IMR-90 (cell line): ENCODE measurements at regions not wholly inside any gene's neighbourhood (a gene's known extent, or its start where the extent isn't known, plus 50 kb on each side); places are given as distances from the start of the nearest gene placed in this dataset.

Experiments used
- ATAC-seq: fragments of 200-7000 bp; cut with Tn5 transposase; 2 replicates; pipeline ENCODE4 v1.9.1; 2020; ENCODE audit warnings: low read depth, mild to moderate bottlenecking, moderate library complexity
- BruUV-seq: library from RNA; stranded (reverse); fragments of 400-500 nt; replicated peaks from 2 replicates; lab custom pipeline; 2021; lab: Mats Ljungman, UMichigan
- CTCF ChIA-PET: fragments of 300-600 bp; formaldehyde crosslinking; extraction: SDS; loops from one replicate; lab custom pipeline; 2021; ENCODE audit warnings: antibody characterized with exemption; lab: Yijun Ruan, JAX
- POLR2A ChIA-PET: fragments of 300-600 bp; sonication (Branson Sonifier 250); formaldehyde crosslinking; loops from one replicate; lab custom pipeline; 2022; ENCODE audit warnings: antibody characterized with exemption; ENCODE audit not compliant: unreplicated experiment; lab: Charles Lee
- DNase-seq: peaks from one replicate; pipeline ENCODE4 v3.0.0; 2013
- H2AFZ ChIP-seq: replicated peaks from 2 replicates; pipeline ENCODE3; 2013; ENCODE audit warnings: low read length, mild to moderate bottlenecking; ENCODE audit not compliant: poor library complexity
- H2AK5ac ChIP-seq: 2 replicates; pipeline ENCODE4 v1.6.1; 2013; ENCODE audit warnings: low read depth, low read length, inconsistent platforms
- H2AK9ac ChIP-seq: replicated peaks from 2 replicates; pipeline ENCODE3; 2013; ENCODE audit warnings: mild to moderate bottlenecking, low read depth, low read length, moderate library complexity; ENCODE audit not compliant: poor library complexity
- H2BK120ac ChIP-seq: 2 replicates; pipeline ENCODE4 v1.6.1; 2013; ENCODE audit warnings: low read depth, low read length, inconsistent platforms
- H2BK15ac ChIP-seq: 3 replicates; pipeline ENCODE4 v1.6.1; 2013; ENCODE audit warnings: low read depth, low read length, inconsistent platforms
- H2BK20ac ChIP-seq: 2 replicates; pipeline ENCODE4 v1.6.1; 2013; ENCODE audit warnings: low read depth, mild to moderate bottlenecking, inconsistent platforms, low read length, moderate library complexity
- H2BK5ac ChIP-seq: 2 replicates; pipeline ENCODE4 v1.6.1; 2013; ENCODE audit warnings: mild to moderate bottlenecking, low read depth, low read length, inconsistent platforms; ENCODE audit not compliant: poor library complexity, severe bottlenecking
- H3K14ac ChIP-seq: replicated peaks from 2 replicates; pipeline ENCODE4 v1.6.1; 2013; ENCODE audit warnings: low read depth, low read length, inconsistent platforms
- H3K18ac ChIP-seq: 2 replicates; pipeline ENCODE4 v1.6.1; 2013; ENCODE audit warnings: low read depth, low read length, control low read depth
- H3K23ac ChIP-seq: 2 replicates; pipeline ENCODE4 v1.6.1; 2013; ENCODE audit warnings: low read depth, low read length, inconsistent platforms
- H3K27ac ChIP-seq: 2 replicates; pipeline ENCODE4 v1.5.1; 2013; ENCODE audit warnings: mild to moderate bottlenecking, control low read depth, low read length; ENCODE audit not compliant: insufficient read depth
- H3K27me3 ChIP-seq: 2 replicates; pipeline ENCODE4 v1.6.1; 2013; ENCODE audit warnings: low read length; ENCODE audit not compliant: control insufficient read depth, insufficient read depth
- H3K36me3 ChIP-seq: 2 replicates; pipeline ENCODE4 v1.6.1; 2013; ENCODE audit warnings: low read length, mixed read lengths; ENCODE audit not compliant: control insufficient read depth, insufficient read depth
- H3K4ac ChIP-seq: 2 replicates; pipeline ENCODE4 v1.6.1; 2013; ENCODE audit warnings: low read depth, low read length, inconsistent platforms
- H3K4me1 ChIP-seq: 2 replicates; pipeline ENCODE4 v1.6.1; 2013; ENCODE audit warnings: low read length, mixed read lengths; ENCODE audit not compliant: control insufficient read depth, insufficient read depth
- H3K4me2 ChIP-seq: 2 replicates; pipeline ENCODE4 v1.6.1; 2013; ENCODE audit warnings: low read depth, mild to moderate bottlenecking, control low read depth, low read length, moderate library complexity
- H3K4me3 ChIP-seq: 2 replicates; pipeline ENCODE4 v1.5.1; 2013; ENCODE audit warnings: low read depth, mild to moderate bottlenecking, control low read depth, low read length, moderate library complexity; ENCODE audit not compliant: insufficient read depth
- H3K56ac ChIP-seq: 2 replicates; pipeline ENCODE4 v1.6.1; 2013; ENCODE audit warnings: low read length, inconsistent platforms; ENCODE audit not compliant: insufficient read depth; ENCODE audit errors: extremely low read depth
- H3K79me1 ChIP-seq, 2 experiments: 2 replicates each; pipeline ENCODE4 v1.6.1; 2013; ENCODE audit warnings: low read length in 2 of 2, inconsistent platforms in 1 of 2, low read depth in 1 of 2
- H3K9ac ChIP-seq: 2 replicates; pipeline ENCODE4 v1.6.1; 2013; ENCODE audit warnings: low read depth, low read length, control low read depth
- H3K9me1 ChIP-seq: 2 replicates; pipeline ENCODE4 v1.6.1; 2013; ENCODE audit warnings: low read length, inconsistent platforms; ENCODE audit not compliant: insufficient read depth
- H3K9me3 ChIP-seq: 2 replicates; pipeline ENCODE4 v1.6.1; 2013; ENCODE audit warnings: low read length; ENCODE audit not compliant: control insufficient read depth, insufficient read depth
- H4K20me1 ChIP-seq: 2 replicates; pipeline ENCODE4 v1.6.1; 2013; ENCODE audit warnings: low read length, inconsistent platforms; ENCODE audit not compliant: insufficient read depth
- H4K5ac ChIP-seq: 2 replicates; pipeline ENCODE4 v1.6.1; 2013; ENCODE audit warnings: mild to moderate bottlenecking, low read depth, low read length, control low read depth
- H4K8ac ChIP-seq, 2 experiments: 2 replicates each; pipeline ENCODE4 v1.6.1; 2013; ENCODE audit warnings: low read depth in 2 of 2, low read length in 2 of 2, control low read depth in 1 of 2, inconsistent platforms in 1 of 2
- H4K91ac ChIP-seq: 2 replicates; pipeline ENCODE4 v1.6.1; 2013; ENCODE audit warnings: low read depth, low read length, inconsistent platforms; ENCODE audit not compliant: insufficient read depth
- BHLHE40 ChIP-seq: fragments of 150-350 bp; IDR thresholded peaks from 2 replicates; pipeline ENCODE4 v1.6.1; 2016; ENCODE audit warnings: mild to moderate bottlenecking, low read depth, low read length
- CEBPB ChIP-seq: IDR thresholded peaks from 2 replicates; pipeline ENCODE4 v1.6.1; 2012; ENCODE audit warnings: low read depth, low read length, improper control_type of control experiment
- CHD1 ChIP-seq: IDR thresholded peaks from 2 replicates; pipeline ENCODE4 v1.6.1; 2012; ENCODE audit warnings: low read depth, low read length, improper control_type of control experiment
- FOS ChIP-seq: fragments of 150-350 bp; IDR thresholded peaks from 2 replicates; pipeline ENCODE4 v1.6.1; 2016; ENCODE audit warnings: low read depth, low read length
- MAFK ChIP-seq: IDR thresholded peaks from 2 replicates; pipeline ENCODE4 v1.6.1; 2012; ENCODE audit warnings: low read depth, low read length, improper control_type of control experiment
- MAZ ChIP-seq: IDR thresholded peaks from 2 replicates; pipeline ENCODE4 v1.6.1; 2012; ENCODE audit warnings: low read depth, mild to moderate bottlenecking, low read length, improper control_type of control experiment, moderate library complexity, borderline replicate concordance
- MXI1 ChIP-seq: IDR thresholded peaks from 2 replicates; pipeline ENCODE4 v1.6.1; 2012; ENCODE audit warnings: low read depth, mild to moderate bottlenecking, low read length, moderate library complexity, borderline replicate concordance
- NFE2L2 ChIP-seq: fragments of 150-350 bp; IDR thresholded peaks from 2 replicates; pipeline ENCODE4 v1.6.1; 2016; ENCODE audit warnings: low read depth, mild to moderate bottlenecking, low read length
- RAD21 ChIP-seq: IDR thresholded peaks from 2 replicates; pipeline ENCODE4 v1.6.1; 2012; ENCODE audit warnings: low read length, improper control_type of control experiment
- RCOR1 ChIP-seq: IDR thresholded peaks from 2 replicates; pipeline ENCODE4 v1.6.1; 2012; ENCODE audit warnings: mild to moderate bottlenecking, low read length, improper control_type of control experiment; ENCODE audit not compliant: insufficient replicate concordance
- RFX5 ChIP-seq: IDR thresholded peaks from 2 replicates; pipeline ENCODE4 v1.8.0; 2012; ENCODE audit warnings: low read depth, mild to moderate bottlenecking, low read length, moderate library complexity
- SMC3 ChIP-seq: fragments of 150-350 bp; IDR thresholded peaks from 2 replicates; pipeline ENCODE4 v1.6.1; 2016; ENCODE audit warnings: low read depth, mild to moderate bottlenecking, antibody characterized with exemption, low read length, moderate library complexity
- WGBS, 2 experiments: methylation state at CpG; one replicate each; pipeline versions ENCODE4 v1.1.5 to v1.1.7; 2013; ENCODE audit warnings: missing lambda C conversion rate in 2 of 2; ENCODE audit not compliant: insufficient read length in 1 of 2; ENCODE audit errors: extremely low coverage in 2 of 2; 5-methylcytosine and 5-hydroxymethylcytosine counted together
- dilution Hi-C: fragments of 300-500 bp; cut with HindIII; formaldehyde crosslinking; loops from one replicate; pipeline ENCODE4 v1.14.3; 2018; ENCODE audit warnings: low sequenced_read_pairs; ENCODE audit not compliant: unreplicated experiment
- in situ Hi-C: fragments of 300-500 bp; cut with MboI; formaldehyde crosslinking; loops from 3 replicates; pipeline ENCODE4 v1.14.3; 2019; ENCODE audit warnings: low sequenced_read_pairs, inconsistent platforms, mixed read lengths
- intact Hi-C: fragments of 100-400 bp; cut with micrococcal nuclease; formaldehyde crosslinking; loops from 2 replicates; pipeline ENCODE4 v1.10.0; 2022
- TF ChIP-seq, protein P1 (sequence below): conservative IDR thresholded peaks from 2 replicates; pipeline ENCODE4 v1.5.1; 2012; ENCODE audit warnings: mild to moderate bottlenecking, low read depth, low read length, improper control_type of control experiment
- TF ChIP-seq, protein P2 (sequence below): fragments of 150-350 bp; IDR thresholded peaks from 2 replicates; pipeline ENCODE4 v1.6.1; 2017; ENCODE audit warnings: mild to moderate bottlenecking, antibody characterized with exemption, low read length, low read depth
- TF ChIP-seq, protein P3 (sequence below): fragments of 150-350 bp; IDR thresholded peaks from 2 replicates; pipeline ENCODE4 v1.6.1; 2016; ENCODE audit warnings: low read depth, mild to moderate bottlenecking, low read length, moderate library complexity, borderline replicate concordance

DNA sequence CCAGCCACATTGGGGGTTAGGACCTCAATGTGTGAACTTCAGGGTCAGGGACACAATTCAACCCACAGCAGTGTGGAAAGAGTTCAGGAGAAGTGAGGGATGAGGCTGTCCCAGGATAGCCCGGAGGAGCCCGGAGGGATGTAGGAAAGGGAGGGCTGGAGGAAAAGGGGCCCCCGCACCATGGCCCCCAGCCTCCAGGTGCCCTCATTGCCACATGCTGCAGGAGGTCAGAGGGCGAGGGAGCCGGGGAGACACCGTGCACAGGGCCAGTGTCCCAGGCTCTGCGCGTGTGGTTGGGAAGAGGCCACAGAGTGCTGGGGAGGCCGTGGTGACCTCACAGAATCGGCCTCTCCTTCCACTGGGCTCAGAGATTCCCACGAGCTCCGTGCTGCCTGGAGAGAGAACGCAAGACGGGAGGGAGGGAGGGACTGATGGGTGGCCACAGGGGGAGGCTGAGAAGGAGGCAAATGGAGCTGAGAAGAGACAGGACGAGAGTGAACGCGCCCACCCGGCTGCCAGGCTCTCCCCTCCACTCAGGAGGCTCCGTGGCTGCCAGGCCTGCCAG lies 215.1 kb downstream of the DLL1 start:
- H4K8ac ChIP-seq: no peak overlapping the region
- CTCF ChIA-PET: no interaction called here
- H3K27ac ChIP-seq: no peak overlapping the region
- no peaks in the 10 kb centered on the region for H3K79me1 ChIP-seq
- H4K91ac ChIP-seq: no peak overlapping the region
- POLR2A ChIA-PET: no interaction called here
- H3K9me3 ChIP-seq: peaks cover 37% of the 10 kb centered on the region
- no peak overlapping the region for H2AK9ac ChIP-seq
- no peak overlapping the region for H2BK120ac ChIP-seq
- BruUV-seq: no TSS peak
- H3K56ac ChIP-seq: no peak overlapping the region
- H3K14ac ChIP-seq: no peak overlapping the region
- H2BK20ac ChIP-seq: no peak overlapping the region
- H3K27me3 ChIP-seq: no peaks in the 10 kb centered on the region
- H3K9me1 ChIP-seq: no peaks in the 10 kb centered on the region
- no peak overlapping the region for H3K4ac ChIP-seq
- dilution Hi-C loops (no loop called here), intact Hi-C loops (no loop called here), in situ Hi-C loops (no loop called here)
- WGBS, 2 experiments: 86% methylated on average over 1 of the region's 19 CpGs; no CpG with 5 or more reads in 1 of the 2 experiments
- H3K23ac ChIP-seq: no peak overlapping the region
- no peaks in the 10 kb centered on the region for H3K4me1 ChIP-seq
- H3K4me3 ChIP-seq: no peak overlapping the region
- no peaks in the 10 kb centered on the region for H3K36me3 ChIP-seq
- H2BK5ac ChIP-seq: no peak overlapping the region
- ATAC-seq (no peak), DNase-seq (no peak)
- H3K4me2 ChIP-seq: no peak overlapping the region
- no peaks in the 10 kb centered on the region for H4K20me1 ChIP-seq
- TF ChIP-seq RCOR1 (no peak), SMC3 (no peak), BHLHE40 (no peak), CHD1 (no peak), MAZ (no peak), FOS (no peak), CEBPB (no peak), MAFK (no peak), RAD21 (no peak), MXI1 (no peak), NFE2L2 (no peak), RFX5 (no peak)
- TF ChIP-seq, protein P1, sequence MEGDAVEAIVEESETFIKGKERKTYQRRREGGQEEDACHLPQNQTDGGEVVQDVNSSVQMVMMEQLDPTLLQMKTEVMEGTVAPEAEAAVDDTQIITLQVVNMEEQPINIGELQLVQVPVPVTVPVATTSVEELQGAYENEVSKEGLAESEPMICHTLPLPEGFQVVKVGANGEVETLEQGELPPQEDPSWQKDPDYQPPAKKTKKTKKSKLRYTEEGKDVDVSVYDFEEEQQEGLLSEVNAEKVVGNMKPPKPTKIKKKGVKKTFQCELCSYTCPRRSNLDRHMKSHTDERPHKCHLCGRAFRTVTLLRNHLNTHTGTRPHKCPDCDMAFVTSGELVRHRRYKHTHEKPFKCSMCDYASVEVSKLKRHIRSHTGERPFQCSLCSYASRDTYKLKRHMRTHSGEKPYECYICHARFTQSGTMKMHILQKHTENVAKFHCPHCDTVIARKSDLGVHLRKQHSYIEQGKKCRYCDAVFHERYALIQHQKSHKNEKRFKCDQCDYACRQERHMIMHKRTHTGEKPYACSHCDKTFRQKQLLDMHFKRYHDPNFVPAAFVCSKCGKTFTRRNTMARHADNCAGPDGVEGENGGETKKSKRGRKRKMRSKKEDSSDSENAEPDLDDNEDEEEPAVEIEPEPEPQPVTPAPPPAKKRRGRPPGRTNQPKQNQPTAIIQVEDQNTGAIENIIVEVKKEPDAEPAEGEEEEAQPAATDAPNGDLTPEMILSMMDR: no peak
- TF ChIP-seq, protein P2, sequence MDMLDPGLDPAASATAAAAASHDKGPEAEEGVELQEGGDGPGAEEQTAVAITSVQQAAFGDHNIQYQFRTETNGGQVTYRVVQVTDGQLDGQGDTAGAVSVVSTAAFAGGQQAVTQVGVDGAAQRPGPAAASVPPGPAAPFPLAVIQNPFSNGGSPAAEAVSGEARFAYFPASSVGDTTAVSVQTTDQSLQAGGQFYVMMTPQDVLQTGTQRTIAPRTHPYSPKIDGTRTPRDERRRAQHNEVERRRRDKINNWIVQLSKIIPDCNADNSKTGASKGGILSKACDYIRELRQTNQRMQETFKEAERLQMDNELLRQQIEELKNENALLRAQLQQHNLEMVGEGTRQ: no peak
- TF ChIP-seq, protein P3, sequence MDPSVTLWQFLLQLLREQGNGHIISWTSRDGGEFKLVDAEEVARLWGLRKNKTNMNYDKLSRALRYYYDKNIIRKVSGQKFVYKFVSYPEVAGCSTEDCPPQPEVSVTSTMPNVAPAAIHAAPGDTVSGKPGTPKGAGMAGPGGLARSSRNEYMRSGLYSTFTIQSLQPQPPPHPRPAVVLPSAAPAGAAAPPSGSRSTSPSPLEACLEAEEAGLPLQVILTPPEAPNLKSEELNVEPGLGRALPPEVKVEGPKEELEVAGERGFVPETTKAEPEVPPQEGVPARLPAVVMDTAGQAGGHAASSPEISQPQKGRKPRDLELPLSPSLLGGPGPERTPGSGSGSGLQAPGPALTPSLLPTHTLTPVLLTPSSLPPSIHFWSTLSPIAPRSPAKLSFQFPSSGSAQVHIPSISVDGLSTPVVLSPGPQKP: no peak
- H3K18ac ChIP-seq: no peak overlapping the region
- H2BK15ac ChIP-seq: no peak overlapping the region
- H3K9ac ChIP-seq: no peak overlapping the region
- H4K5ac ChIP-seq: no peak overlapping the region
- H2AK5ac ChIP-seq: no peak overlapping the region
- no peak overlapping the region for H2AFZ ChIP-seq
